H1 (cell line): ENCODE measurements at regions not wholly inside any gene's neighbourhood (a gene's known extent, or its start where the extent isn't known, plus 50 kb on each side); places are given as distances from the start of the nearest gene placed in this dataset.

Experiments
- ATF3 ChIP-seq: IDR thresholded peaks from 2 replicates; pipeline ENCODE4 v1.6.1; 2011; ENCODE audit warnings: low read depth, mild to moderate bottlenecking, low read length; ENCODE audit not compliant: insufficient read depth
- CEBPB ChIP-seq: IDR thresholded peaks from 2 replicates; pipeline ENCODE4 v1.6.1; 2012; ENCODE audit warnings: low read depth, low read length
- CHD7 ChIP-seq: fragments of 300-600 bp; sonication (generic); IDR thresholded peaks from 2 replicates; pipeline ENCODE4 v1.7.1; 2012; ENCODE audit warnings: low read length, moderate library complexity, mild to moderate bottlenecking, inconsistent platforms; ENCODE audit not compliant: insufficient replicate concordance
- CTCF ChIP-seq, 3 experiments: IDR thresholded peaks; 1 replicate in 2 of 3; 2 replicates in 1 of 3; pipeline versions ENCODE4 v1.5.1 to v1.6.1; 2011; ENCODE audit warnings: low read length in 3 of 3, mild to moderate bottlenecking in 3 of 3, inconsistent platforms in 2 of 3, low read depth in 1 of 3, moderate library complexity in 1 of 3; ENCODE audit not compliant: insufficient read depth in 1 of 3; ENCODE audit errors: control extremely low read depth in 1 of 3
- RFX5 ChIP-seq: IDR thresholded peaks from 2 replicates; pipeline ENCODE4 v1.6.1; 2011; ENCODE audit warnings: low read depth, low read length, improper control_type of control experiment, borderline replicate concordance
- SP1 ChIP-seq: IDR thresholded peaks from 2 replicates; pipeline ENCODE4 v1.6.1; 2011; ENCODE audit warnings: low read depth, low read length
- SRF ChIP-seq: IDR thresholded peaks from 2 replicates; pipeline ENCODE4 v1.6.1; 2011; ENCODE audit warnings: mild to moderate bottlenecking, low read depth, low read length, moderate library complexity
- TBP ChIP-seq: IDR thresholded peaks from 2 replicates; pipeline ENCODE4 v1.6.1; 2011; ENCODE audit warnings: low read depth, low read length, improper control_type of control experiment
- ZNF274 ChIP-seq: IDR thresholded peaks from 2 replicates; pipeline ENCODE4 v1.7.0; 2012; ENCODE audit warnings: low read length, borderline replicate concordance; ENCODE audit errors: extremely low read depth

GRCh38 chr2:40548521-40548920, 96.6 kb upstream of the SLC8A1 start (continued):
- TF ChIP-seq CHD7 (no peak), SP1 (no peak), TBP (no peak), SRF (no peak), ATF3 (no peak), CEBPB (no peak), RFX5 (no peak), ZNF274 (no peak), CTCF (IDR thresholded peaks at IDR 0.05; ENCODE audit: control extremely low read depth in 1 of 3, insufficient read depth in 1 of 3, low read depth in 1 of 3, low read length in 3 of 3) (no peak)
